Peyer's patch (tissue), 4 donors: ENCODE measurements at regions not wholly inside any gene's neighbourhood (a gene's known extent, or its start where the extent isn't known, plus 50 kb on each side); places are given as distances from the start of the nearest gene placed in this dataset.

Experiments
- POLR2A ChIP-seq, 2 donors: fragments of 450-650 bp; IDR thresholded peaks; one replicate each; pipeline ENCODE4 v1.5.1; 2017; ENCODE audit warnings: antibody characterized with exemption in 2 of 2, mild to moderate bottlenecking in 2 of 2, moderate library complexity in 2 of 2
- TF ChIP-seq, protein P1 (sequence below), 6 experiments: fragments of 450-650 bp in 4 of 6; fragments of 200-600 bp in 2 of 6; sonication (generic) in 1 of 6; IDR thresholded peaks; one replicate each; pipeline ENCODE4 v1.5.1; 2017 to 2019; ENCODE audit warnings: antibody characterized with exemption in 6 of 6, mild to moderate bottlenecking in 3 of 6, moderate library complexity in 1 of 6

DNA sequence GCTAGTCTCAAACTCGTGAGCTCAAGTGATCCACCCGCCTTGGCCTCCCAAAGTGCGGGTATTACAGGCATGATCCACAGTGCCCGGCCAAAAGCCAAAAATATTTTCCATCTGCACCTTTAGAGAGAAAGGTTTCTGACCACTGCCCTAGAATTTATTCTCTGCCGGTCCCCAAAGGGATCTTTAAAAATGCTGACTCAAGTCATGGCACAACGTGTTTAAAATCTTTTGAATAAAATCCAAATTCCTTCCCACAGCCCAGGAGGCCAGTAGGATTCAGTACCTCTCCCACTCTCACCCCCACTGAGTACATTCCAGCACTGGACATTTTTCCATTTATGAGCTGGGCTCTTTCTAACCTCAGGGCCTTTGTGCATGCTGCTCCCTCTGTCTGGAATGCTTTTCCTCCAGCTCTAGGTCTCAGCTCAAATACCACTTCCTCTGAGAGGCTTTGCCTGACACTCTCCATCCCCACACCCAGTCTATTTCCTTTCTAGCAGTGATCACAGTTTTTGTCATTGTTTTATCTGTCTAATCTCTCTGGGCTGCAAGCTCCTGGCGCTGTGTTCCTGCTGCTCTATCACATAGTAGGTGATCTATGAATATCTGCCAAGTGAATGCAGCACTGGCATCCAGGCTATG is 502.9 kb downstream of the SHQ1 start:
- TF ChIP-seq, protein P1, sequence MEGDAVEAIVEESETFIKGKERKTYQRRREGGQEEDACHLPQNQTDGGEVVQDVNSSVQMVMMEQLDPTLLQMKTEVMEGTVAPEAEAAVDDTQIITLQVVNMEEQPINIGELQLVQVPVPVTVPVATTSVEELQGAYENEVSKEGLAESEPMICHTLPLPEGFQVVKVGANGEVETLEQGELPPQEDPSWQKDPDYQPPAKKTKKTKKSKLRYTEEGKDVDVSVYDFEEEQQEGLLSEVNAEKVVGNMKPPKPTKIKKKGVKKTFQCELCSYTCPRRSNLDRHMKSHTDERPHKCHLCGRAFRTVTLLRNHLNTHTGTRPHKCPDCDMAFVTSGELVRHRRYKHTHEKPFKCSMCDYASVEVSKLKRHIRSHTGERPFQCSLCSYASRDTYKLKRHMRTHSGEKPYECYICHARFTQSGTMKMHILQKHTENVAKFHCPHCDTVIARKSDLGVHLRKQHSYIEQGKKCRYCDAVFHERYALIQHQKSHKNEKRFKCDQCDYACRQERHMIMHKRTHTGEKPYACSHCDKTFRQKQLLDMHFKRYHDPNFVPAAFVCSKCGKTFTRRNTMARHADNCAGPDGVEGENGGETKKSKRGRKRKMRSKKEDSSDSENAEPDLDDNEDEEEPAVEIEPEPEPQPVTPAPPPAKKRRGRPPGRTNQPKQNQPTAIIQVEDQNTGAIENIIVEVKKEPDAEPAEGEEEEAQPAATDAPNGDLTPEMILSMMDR (IDR thresholded peaks at IDR 0.05), result no peak
- no peak for TF ChIP-seq POLR2A (IDR thresholded peaks at IDR 0.05)
